ENCODE measurements at regions not wholly inside any gene's neighbourhood (a gene's known extent, or its start where the extent isn't known, plus 50 kb on each side); places are given as distances from the start of the nearest gene placed in this dataset.

- DNase-seq = no peak
Observed at GRCh38 chr3:16658004-16658924, 53.0 kb upstream of the DAZL start.

- DNase-seq = no peak
Observed at GRCh38 chr3:16658925-16659793, 53.9 kb upstream of the DAZL start.

- DNase-seq = no peak
Observed at GRCh38 chr3:16663854-16664712, 58.9 kb upstream of the DAZL start.

- no peak for DNase-seq
Observed at GRCh38 chr3:16665282-16665741, 60.1 kb upstream of the DAZL start.

GRCh38 chr3:16666206-16666605, 61.0 kb upstream of the DAZL start:
- no peak for DNase-seq

GRCh38 chr3:16667633-16668032, 62.4 kb upstream of the DAZL start:
- DNase-seq = no peak

- no peak for DNase-seq
Observed at GRCh38 chr3:16668776-16669545, 63.7 kb upstream of the DAZL start.

GRCh38 chr3:16670191-16670590, 65.0 kb upstream of the DAZL start:
- DNase-seq = no peak

- DNase-seq = no peak
Observed at GRCh38 chr3:16671690-16672089, 66.5 kb upstream of the DAZL start.

- no peak for DNase-seq
Observed at GRCh38 chr3:16673530-16673929, 68.3 kb upstream of the DAZL start.

GRCh38 chr3:16675805-16676204, 70.6 kb upstream of the DAZL start:
- DNase-seq = no peak

GRCh38 chr3:16686679-16687078, 81.5 kb upstream of the DAZL start:
- DNase-seq = no peak

GRCh38 chr3:16687221-16687620, 82.0 kb upstream of the DAZL start:
- no peak for DNase-seq

- DNase-seq = no peak
Observed at GRCh38 chr3:16692486-16693344, 87.5 kb upstream of the DAZL start.

- no peak for DNase-seq
Observed at GRCh38 chr3:16693820-16694219, 88.6 kb upstream of the DAZL start.

GRCh38 chr3:16695710-16696109, 90.5 kb upstream of the DAZL start:
- no peak for DNase-seq

GRCh38 chr3:16697443-16698147, 92.4 kb upstream of the DAZL start:
- no peak for DNase-seq

- no peak for DNase-seq
Observed at GRCh38 chr3:16700651-16701050, 95.4 kb upstream of the DAZL start.

GRCh38 chr3:16704941-16705340, 99.7 kb upstream of the DAZL start:
- no peak for DNase-seq

GRCh38 chr3:16707260-16707659, 102.0 kb upstream of the DAZL start:
- DNase-seq = no peak

Data from CD4-positive, alpha-beta T cell treated with Interleukin-21 for 1 hour (primary cell).